ENCODE measurements at regions not wholly inside any gene's neighbourhood (a gene's known extent, or its start where the extent isn't known, plus 50 kb on each side); places are given as distances from the start of the nearest gene placed in this dataset.
A peak's percentile ranks its signal among the peaks of the same experiment; 100 is the strongest.

GRCh38 chr5:1666812-1667588, 132.6 kb downstream of the MRPL36 start:
- ATAC-seq = peak; percentile 37
- no peak overlapping the region for H3K27ac ChIP-seq (ENCODE audit: low read length)
- CTCF ChIA-PET = no interaction called here

GRCh38 chr5:1666221-1666620, 133.4 kb downstream of the MRPL36 start:
- no peak for DNase-seq (ENCODE audit: low read depth, low spot score)
- H3K36me3 ChIP-seq (ENCODE audit: control insufficient read depth, insufficient read depth, low read length) = peaks cover 3% of the 10 kb centered on the region; the same call in 1 of the 2 replicates
- peaks cover 4% of the 10 kb centered on the region for H3K4me1 ChIP-seq (ENCODE audit: control insufficient read depth, insufficient read depth, low read length)
- H3K9me3 ChIP-seq (ENCODE audit: control insufficient read depth, insufficient read depth, low read depth, low read length) = no peaks in the 10 kb centered on the region
- no peak overlapping the region for H3K27ac ChIP-seq (ENCODE audit: low read length)
- peaks cover 9% of the 10 kb centered on the region; the same call in 1 of the 2 replicates for H3K27me3 ChIP-seq (ENCODE audit: control insufficient read depth, insufficient read depth, low read length)
- ATAC-seq = no peak
- intact Hi-C loops (cut with micrococcal nuclease; ENCODE audit: unreplicated experiment) (no loop called here), in situ Hi-C loops (cut with HindIII; ENCODE audit: low pct_unique_long_range_greater_than_20kb, low sequenced_read_pairs) (no loop called here)
- ChIA-PET POLR2A (no interaction called here), CTCF (no interaction called here)
- no TSS peak for BruUV-seq (replicated peaks)
- TF ChIP-seq POLR2AphosphoS5 (IDR thresholded peaks at IDR 0.05; ENCODE audit: low read depth, low read length) = no peak
- TF ChIP-seq REST (IDR thresholded peaks at IDR 0.05; ENCODE audit: insufficient read depth in 1 of 2, low read depth in 2 of 2, low read length in 1 of 2) = no peak
- TF ChIP-seq, protein P1, sequence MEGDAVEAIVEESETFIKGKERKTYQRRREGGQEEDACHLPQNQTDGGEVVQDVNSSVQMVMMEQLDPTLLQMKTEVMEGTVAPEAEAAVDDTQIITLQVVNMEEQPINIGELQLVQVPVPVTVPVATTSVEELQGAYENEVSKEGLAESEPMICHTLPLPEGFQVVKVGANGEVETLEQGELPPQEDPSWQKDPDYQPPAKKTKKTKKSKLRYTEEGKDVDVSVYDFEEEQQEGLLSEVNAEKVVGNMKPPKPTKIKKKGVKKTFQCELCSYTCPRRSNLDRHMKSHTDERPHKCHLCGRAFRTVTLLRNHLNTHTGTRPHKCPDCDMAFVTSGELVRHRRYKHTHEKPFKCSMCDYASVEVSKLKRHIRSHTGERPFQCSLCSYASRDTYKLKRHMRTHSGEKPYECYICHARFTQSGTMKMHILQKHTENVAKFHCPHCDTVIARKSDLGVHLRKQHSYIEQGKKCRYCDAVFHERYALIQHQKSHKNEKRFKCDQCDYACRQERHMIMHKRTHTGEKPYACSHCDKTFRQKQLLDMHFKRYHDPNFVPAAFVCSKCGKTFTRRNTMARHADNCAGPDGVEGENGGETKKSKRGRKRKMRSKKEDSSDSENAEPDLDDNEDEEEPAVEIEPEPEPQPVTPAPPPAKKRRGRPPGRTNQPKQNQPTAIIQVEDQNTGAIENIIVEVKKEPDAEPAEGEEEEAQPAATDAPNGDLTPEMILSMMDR (IDR thresholded peaks at IDR 0.05) = no peak
- no peak for TF ChIP-seq SIN3A (IDR thresholded peaks at IDR 0.05; ENCODE audit: borderline replicate concordance, insufficient read depth, low read depth, low read length)
- TF ChIP-seq TCF7L2 (IDR thresholded peaks at IDR 0.05; ENCODE audit: low read depth, low read length) = no peak
- no peak overlapping the region for H3K4me3 ChIP-seq (ENCODE audit: low read depth in 2 of 2, low read length in 2 of 2)

More at GRCh38 chr5:1666812-1667588, 132.6 kb downstream of the MRPL36 start:
- intact Hi-C loops (cut with micrococcal nuclease; ENCODE audit: unreplicated experiment) = no loop called here
- H3K9me3 ChIP-seq (ENCODE audit: control insufficient read depth, insufficient read depth, low read depth, low read length) = no peaks in the 10 kb centered on the region
- BruUV-seq (replicated peaks) = no TSS peak
- in situ Hi-C loops (cut with HindIII; ENCODE audit: low pct_unique_long_range_greater_than_20kb, low sequenced_read_pairs) = no loop called here
- peaks cover 9% of the 10 kb centered on the region; the same call in 1 of the 2 replicates for H3K27me3 ChIP-seq (ENCODE audit: control insufficient read depth, insufficient read depth, low read length)
- TF ChIP-seq SIN3A (IDR thresholded peaks at IDR 0.05; ENCODE audit: borderline replicate concordance, insufficient read depth, low read depth, low read length) = no peak
- TF ChIP-seq REST (IDR thresholded peaks at IDR 0.05; ENCODE audit: insufficient read depth in 1 of 2, low read depth in 2 of 2, low read length in 1 of 2) = no peak
- POLR2A ChIA-PET = no interaction called here
- H3K4me3 ChIP-seq (ENCODE audit: low read depth in 2 of 2, low read length in 2 of 2) = peak overlapping the region in 1 of 2 experiments; percentile 18; a peak in 2 of 4 replicates
- peaks cover 4% of the 10 kb centered on the region for H3K4me1 ChIP-seq (ENCODE audit: control insufficient read depth, insufficient read depth, low read length)
- no peak for DNase-seq (ENCODE audit: low read depth, low spot score)
- H3K36me3 ChIP-seq (ENCODE audit: control insufficient read depth, insufficient read depth, low read length) = peaks cover 3% of the 10 kb centered on the region; the same call in 1 of the 2 replicates

Measured in Panc1 (cell line).